ENCODE measurements at regions not wholly inside any gene's neighbourhood (a gene's known extent, or its start where the extent isn't known, plus 50 kb on each side); places are given as distances from the start of the nearest gene placed in this dataset.
A peak's percentile ranks its signal among the peaks of the same experiment; 100 is the strongest.
"Not testable (repeated sequence)": the region's sequence is repeated elsewhere in the genome, so short reads cannot be mapped to it uniquely, and the experiment has no call there.

DNA sequence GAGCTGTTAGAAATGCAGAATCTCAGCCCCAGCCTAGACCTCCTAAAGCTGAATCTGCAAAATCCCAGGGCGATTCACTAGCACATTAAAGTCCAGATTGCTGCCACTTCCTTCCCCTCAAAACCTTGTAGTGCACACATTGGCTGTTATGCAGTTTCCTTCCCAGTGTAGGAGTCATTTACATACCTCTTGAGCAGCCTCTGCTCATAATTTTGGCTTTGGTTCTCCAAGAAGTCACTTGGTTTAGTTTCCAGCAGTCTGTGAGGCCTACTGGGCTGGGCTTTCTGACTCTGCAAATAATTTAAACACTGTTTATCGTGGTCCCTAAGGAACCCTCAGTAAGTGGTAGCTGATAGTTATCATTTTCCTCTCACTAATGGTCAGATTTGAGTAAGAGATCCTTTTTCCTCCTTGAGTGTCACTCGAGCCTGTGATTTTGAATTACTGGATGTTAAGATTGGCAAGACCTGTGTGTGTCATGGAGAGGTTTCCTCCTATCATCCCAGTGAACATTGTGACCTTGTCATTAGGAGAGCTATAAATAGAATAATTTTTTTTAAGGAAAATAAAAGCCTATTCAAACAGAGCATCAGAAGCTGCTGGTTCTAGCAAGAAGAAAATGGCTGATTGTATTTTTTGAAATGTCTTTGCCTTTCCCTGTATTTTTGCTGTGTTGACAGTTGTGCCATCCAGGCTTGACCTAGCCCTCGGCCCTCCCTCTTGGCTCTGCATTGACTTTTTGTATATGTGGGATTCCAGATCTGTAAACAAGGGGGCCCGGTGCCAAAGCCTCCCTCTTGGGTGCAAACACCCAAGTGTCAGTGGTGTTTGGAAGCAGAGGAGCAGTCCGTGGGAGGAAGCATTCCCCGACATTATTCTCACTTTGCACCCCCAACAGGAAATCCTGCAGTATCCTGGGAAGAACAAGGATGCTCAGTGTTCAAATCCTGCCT lies 134.8 kb upstream of the ANKRD28 start:
- peak in 1 of 2 donors; percentile 41 for ATAC-seq
- Histone ChIP-seq H3K4me1 (no peaks in the 10 kb centered on the region), H3K27ac (no peak overlapping the region), H3K27me3 (ENCODE audit: low read depth) (no peaks in the 10 kb centered on the region), H3K9me3 (no peaks in the 10 kb centered on the region), H3K36me3 (no peaks in the 10 kb centered on the region), H3K4me3 (no peak overlapping the region)
- DNase-seq, result no peak
- intact Hi-C loops (cut with DNase I), result no loop called here
- TF ChIP-seq, protein P1, sequence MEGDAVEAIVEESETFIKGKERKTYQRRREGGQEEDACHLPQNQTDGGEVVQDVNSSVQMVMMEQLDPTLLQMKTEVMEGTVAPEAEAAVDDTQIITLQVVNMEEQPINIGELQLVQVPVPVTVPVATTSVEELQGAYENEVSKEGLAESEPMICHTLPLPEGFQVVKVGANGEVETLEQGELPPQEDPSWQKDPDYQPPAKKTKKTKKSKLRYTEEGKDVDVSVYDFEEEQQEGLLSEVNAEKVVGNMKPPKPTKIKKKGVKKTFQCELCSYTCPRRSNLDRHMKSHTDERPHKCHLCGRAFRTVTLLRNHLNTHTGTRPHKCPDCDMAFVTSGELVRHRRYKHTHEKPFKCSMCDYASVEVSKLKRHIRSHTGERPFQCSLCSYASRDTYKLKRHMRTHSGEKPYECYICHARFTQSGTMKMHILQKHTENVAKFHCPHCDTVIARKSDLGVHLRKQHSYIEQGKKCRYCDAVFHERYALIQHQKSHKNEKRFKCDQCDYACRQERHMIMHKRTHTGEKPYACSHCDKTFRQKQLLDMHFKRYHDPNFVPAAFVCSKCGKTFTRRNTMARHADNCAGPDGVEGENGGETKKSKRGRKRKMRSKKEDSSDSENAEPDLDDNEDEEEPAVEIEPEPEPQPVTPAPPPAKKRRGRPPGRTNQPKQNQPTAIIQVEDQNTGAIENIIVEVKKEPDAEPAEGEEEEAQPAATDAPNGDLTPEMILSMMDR (IDR thresholded peaks at IDR 0.05), result no peak

DNA sequence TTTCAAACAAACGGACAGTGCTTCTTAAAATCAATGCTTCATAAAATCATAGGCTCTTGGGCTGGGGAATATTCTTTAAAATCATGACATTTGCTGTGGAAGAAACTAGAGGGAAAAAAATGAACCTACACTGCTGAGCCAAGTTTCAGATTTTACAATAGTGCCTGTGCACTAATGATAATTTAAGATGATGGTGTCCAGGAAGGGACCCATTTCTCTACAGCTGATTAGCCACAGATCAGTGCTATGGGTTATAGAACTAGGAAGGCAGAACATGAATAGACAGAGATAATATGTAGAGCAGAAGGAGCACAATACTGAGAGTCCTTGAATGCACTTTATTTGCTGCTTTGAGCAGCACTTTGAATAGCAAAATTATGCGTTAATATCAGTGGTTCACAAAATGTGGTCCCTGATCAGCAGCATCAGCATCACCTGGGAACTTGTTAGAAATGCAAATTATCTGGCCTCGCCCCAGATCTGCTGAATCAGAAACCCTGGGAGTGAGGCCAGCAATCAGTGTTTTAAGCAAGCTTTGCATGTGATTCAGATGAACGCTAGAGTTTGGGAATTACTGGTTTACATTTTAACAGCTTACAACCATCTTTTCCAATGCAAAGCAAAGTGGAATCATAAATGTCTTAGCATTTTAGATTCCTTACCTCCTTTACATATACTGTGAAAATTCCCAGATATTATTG lies 135.8 kb upstream of the ANKRD28 start:
- Histone ChIP-seq H3K27ac (no peak overlapping the region), H3K4me1 (no peaks in the 10 kb centered on the region), H3K36me3 (no peaks in the 10 kb centered on the region), H3K4me3 (no peak overlapping the region), H3K9me3 (no peaks in the 10 kb centered on the region), H3K27me3 (ENCODE audit: low read depth) (no peaks in the 10 kb centered on the region)
- TF ChIP-seq, protein P1 (IDR thresholded peaks at IDR 0.05), result no peak
- intact Hi-C loops (cut with DNase I), result no loop called here
- ATAC-seq (no peak), DNase-seq (no peak)

DNA sequence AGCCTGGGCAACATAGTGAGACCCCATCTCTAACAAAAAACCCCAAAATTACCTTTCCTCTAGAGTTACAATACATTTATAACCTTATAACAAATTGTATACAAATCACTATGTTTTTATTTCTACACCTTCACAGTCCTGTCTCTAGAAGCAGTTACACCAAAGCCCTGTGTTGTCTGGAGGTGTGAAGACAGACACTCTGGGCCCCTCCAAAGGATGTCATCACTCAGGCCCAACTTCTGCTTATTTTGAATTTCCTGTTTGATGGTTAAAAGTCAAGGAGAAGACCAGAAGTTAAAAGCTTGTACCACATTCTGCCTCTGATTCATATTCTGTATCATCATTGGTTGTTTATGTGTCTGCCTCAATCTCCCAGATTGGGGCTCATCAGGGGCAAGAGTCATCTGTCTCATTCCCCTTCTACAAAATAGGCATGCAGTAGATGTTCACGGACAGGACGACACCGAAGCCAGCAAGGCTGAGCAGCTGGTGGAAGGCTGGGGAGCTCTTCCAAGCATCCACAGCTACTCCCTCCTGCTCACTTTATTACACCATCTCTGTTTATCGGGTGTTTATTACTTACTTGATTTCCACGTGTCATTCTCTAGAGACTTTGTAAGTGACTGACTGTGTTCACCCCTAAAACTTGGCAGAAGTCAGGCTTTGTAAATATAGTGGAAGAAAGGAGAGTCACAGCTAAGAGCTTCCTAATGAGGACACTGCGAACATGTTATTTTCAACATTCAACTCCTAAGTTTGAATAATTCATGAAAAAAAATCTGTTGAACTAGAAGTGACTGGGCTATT lies 136.8 kb upstream of the ANKRD28 start:
- Histone ChIP-seq H3K27ac (no peak overlapping the region), H3K27me3 (ENCODE audit: low read depth) (no peaks in the 10 kb centered on the region), H3K9me3 (no peaks in the 10 kb centered on the region), H3K4me1 (no peaks in the 10 kb centered on the region), H3K36me3 (no peaks in the 10 kb centered on the region), H3K4me3 (no peak overlapping the region)
- intact Hi-C loops (cut with DNase I), result no loop called here
- TF ChIP-seq, protein P1 (IDR thresholded peaks at IDR 0.05), result no peak
- DNase-seq (no peak), ATAC-seq (no peak)

DNA sequence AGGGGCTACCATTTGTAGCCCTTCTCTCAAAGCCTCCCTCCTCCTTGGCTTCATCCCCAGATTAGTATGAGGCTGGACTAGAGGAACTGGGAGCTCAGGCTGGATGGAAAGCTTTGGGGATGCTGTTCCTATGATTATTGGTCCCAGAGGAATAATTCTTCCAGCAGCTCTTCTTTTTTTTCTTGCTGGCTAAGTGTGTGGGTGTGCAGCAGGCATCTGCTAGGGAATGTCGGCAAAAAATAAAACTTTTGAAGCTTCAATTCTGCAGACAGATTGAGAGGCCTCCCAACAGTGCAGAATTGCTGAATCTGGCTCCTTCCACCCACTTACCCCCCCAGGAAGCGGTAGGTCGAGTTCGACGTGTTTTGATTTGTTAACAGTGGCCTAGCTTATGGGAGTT lies 138.5 kb upstream of the ANKRD28 start:
- H3K4me1 ChIP-seq, result no peaks in the 10 kb centered on the region
- intact Hi-C loops (cut with DNase I), result no loop called here
- H3K4me3 ChIP-seq, result no peak overlapping the region
- H3K27ac ChIP-seq, result no peak overlapping the region
- TF ChIP-seq, protein P1 (IDR thresholded peaks at IDR 0.05), result no peak
- no peaks in the 10 kb centered on the region for H3K9me3 ChIP-seq
- ATAC-seq, result no peak
- H3K27me3 ChIP-seq (ENCODE audit: low read depth), result no peaks in the 10 kb centered on the region
- H3K36me3 ChIP-seq, result no peaks in the 10 kb centered on the region
- no peak for DNase-seq

DNA sequence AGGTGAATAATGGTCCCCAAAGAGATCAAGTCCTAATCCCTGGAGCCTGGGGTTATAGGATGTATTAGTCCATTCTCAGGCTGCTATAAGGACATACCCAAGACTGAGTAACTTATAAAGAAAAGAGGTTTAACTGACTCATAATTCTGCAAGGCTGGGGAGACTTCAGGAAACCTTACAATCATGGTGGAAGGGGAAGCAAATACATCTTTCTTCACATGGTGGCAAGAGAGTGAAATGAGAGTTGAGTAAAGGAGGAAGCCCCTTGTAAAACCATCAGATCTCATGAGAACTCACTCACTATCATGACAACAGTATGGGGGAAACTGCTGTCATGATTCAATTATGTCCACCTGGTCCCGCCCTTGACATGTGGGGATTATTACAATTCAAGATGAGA lies 142.9 kb upstream of the ANKRD28 start:
- ATAC-seq, result no peak
- intact Hi-C loops (cut with DNase I), result no loop called here
- DNase-seq, result no peak
- no peaks in the 10 kb centered on the region for H3K36me3 ChIP-seq
- no peak overlapping the region for H3K4me3 ChIP-seq
- no peaks in the 10 kb centered on the region for H3K27me3 ChIP-seq (ENCODE audit: low read depth)
- TF ChIP-seq, protein P1 (IDR thresholded peaks at IDR 0.05), result no peak
- H3K27ac ChIP-seq, result no peak overlapping the region
- no peaks in the 10 kb centered on the region for H3K4me1 ChIP-seq
- H3K9me3 ChIP-seq, result no peaks in the 10 kb centered on the region

DNA sequence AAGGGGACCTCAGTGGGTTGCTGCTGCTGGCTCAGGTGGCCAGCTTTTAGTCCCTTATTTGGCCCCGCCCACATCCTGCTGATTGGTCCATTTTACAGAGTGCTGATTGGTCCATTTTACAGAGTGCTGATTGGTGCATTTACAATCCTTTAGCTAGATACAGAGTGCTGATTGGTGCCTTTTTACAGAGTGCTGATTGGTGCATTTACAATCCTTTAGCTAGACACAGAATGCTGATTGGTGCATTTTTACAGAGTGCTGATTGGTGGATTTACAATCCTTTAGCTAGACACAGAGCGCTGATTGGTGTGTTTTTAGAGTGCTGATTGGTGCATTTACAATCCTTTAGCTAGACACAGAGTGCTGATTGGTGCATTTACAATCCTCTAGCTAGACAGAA lies 143.7 kb upstream of the ANKRD28 start:
- H3K4me3 ChIP-seq; ATAC-seq; H3K27ac ChIP-seq; H3K27me3 ChIP-seq (ENCODE audit: low read depth); H3K4me1 ChIP-seq; DNase-seq; H3K36me3 ChIP-seq; H3K9me3 ChIP-seq; intact Hi-C loops (cut with DNase I): not testable (repeated sequence)

Measured in lower lobe of right lung (tissue), 2 donors.